ENCODE measurements at regions not wholly inside any gene's neighbourhood (a gene's known extent, or its start where the extent isn't known, plus 50 kb on each side); places are given as distances from the start of the nearest gene placed in this dataset.

DNA sequence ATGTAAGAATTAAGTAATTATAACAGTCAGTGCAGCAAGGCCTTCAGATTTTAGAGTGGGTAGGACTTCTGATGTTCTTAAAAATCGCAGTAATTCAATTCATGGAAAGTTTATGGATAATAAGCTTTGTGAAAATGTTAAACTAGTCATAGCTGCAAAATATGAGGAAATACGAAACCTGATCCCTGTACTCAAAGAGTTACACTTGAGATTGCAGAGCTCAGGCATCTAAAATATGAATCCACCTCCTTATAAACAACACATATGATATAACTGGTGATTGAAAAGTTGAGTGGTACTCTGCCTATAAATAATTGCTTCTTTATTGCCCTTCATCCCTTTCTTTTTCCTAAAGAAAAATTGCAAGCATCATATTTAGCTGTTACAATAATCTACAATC, 473.3 kb downstream of the OTOL1 start:
- no peaks in the 10 kb centered on the region for H3K36me3 ChIP-seq (ENCODE audit: control insufficient read depth in 4 of 4, insufficient read depth in 4 of 4, low read length in 4 of 4)
- H3K9me3 ChIP-seq (ENCODE audit: control insufficient read depth in 4 of 4, insufficient read depth in 3 of 4, low read length in 3 of 4) = peaks cover 0 to 2% (median 0%) of the 10 kb centered on the region in 4 donors
- ATAC-seq (ENCODE audit: insufficient read depth, low FRiP score) (no peak), DNase-seq (peak in 1 of 3 donors; percentile 25)
- H3K27ac ChIP-seq (ENCODE audit: low read depth in 1 of 2, low read length in 1 of 2) = no peak overlapping the region
- no peaks in the 10 kb centered on the region for H3K27me3 ChIP-seq (ENCODE audit: control insufficient read depth in 3 of 3, insufficient read depth in 3 of 3, low read length in 2 of 3)
- H3K4me1 ChIP-seq (ENCODE audit: control insufficient read depth in 5 of 5, insufficient read depth in 5 of 5, low read length in 5 of 5) = no peaks in the 10 kb centered on the region
- H3K4me3 ChIP-seq = no peak overlapping the region
- WGBS, 2 donors = 71 to 89% methylated on average over 2 of the region's 2 CpGs
- TF ChIP-seq, protein P1, sequence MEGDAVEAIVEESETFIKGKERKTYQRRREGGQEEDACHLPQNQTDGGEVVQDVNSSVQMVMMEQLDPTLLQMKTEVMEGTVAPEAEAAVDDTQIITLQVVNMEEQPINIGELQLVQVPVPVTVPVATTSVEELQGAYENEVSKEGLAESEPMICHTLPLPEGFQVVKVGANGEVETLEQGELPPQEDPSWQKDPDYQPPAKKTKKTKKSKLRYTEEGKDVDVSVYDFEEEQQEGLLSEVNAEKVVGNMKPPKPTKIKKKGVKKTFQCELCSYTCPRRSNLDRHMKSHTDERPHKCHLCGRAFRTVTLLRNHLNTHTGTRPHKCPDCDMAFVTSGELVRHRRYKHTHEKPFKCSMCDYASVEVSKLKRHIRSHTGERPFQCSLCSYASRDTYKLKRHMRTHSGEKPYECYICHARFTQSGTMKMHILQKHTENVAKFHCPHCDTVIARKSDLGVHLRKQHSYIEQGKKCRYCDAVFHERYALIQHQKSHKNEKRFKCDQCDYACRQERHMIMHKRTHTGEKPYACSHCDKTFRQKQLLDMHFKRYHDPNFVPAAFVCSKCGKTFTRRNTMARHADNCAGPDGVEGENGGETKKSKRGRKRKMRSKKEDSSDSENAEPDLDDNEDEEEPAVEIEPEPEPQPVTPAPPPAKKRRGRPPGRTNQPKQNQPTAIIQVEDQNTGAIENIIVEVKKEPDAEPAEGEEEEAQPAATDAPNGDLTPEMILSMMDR (IDR thresholded peaks at IDR 0.05; ENCODE audit: control extremely low read depth, extremely low read depth) = no peak
- no peak overlapping the region for H3K9ac ChIP-seq (ENCODE audit: insufficient read depth in 1 of 2, low read length in 2 of 2)

DNA sequence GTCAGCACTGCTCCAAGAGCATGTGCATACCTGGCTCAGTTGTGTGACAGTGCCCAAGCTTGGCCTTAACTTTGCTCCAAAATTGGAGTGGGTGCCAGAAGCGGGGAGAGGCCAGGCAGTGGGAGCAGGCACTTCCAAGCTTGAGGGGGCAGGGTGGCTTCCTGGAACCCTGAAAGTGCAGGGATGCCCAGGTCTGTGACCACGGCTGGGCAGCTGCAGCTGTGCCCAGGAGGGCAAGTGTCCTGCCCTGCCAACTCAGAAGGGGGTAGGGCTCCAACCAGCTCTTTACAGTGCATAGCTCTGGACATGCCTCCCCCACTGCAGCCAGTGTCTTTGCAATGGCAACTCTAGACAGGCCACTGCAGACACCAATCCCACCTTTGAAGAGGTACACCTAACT, 478.6 kb downstream of the OTOL1 start:
- no peak for DNase-seq
- 79 to 85% methylated on average over 2 of the region's 2 CpGs for WGBS, 2 donors

DNA sequence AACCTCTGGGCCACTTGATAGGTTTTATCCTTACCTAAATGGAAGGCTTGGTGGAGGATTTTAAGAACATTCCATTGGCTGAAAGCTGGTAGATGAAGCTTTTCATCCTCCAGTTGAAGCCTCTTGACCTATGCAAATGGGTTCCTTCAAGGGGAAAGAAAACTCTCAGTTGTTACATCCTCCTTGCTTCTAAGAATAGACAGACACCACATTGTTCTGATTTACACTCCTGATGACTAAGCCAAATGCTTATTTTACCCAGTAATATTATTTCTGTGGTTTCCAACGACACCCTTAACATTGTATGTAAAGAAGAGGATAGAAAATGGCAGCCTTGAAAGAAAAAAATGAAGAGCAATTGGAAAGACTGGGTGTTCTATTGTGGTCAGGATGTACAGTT, 480.5 kb downstream of the OTOL1 start:
- ATAC-seq (ENCODE audit: insufficient read depth, low FRiP score) (no peak), DNase-seq (no peak)
- TF ChIP-seq, protein P1 (IDR thresholded peaks at IDR 0.05; ENCODE audit: control extremely low read depth, extremely low read depth) = no peak
- no peak overlapping the region for H3K27ac ChIP-seq (ENCODE audit: low read depth in 1 of 2, low read length in 1 of 2)
- H3K4me3 ChIP-seq = no peak overlapping the region
- WGBS, 2 donors = 53 to 64% methylated on average over 1 of the region's 1 CpG
- H3K4me1 ChIP-seq (ENCODE audit: control insufficient read depth in 5 of 5, insufficient read depth in 5 of 5, low read length in 5 of 5) = no peaks in the 10 kb centered on the region
- no peak overlapping the region for H3K9ac ChIP-seq (ENCODE audit: insufficient read depth in 1 of 2, low read length in 2 of 2)
- H3K9me3 ChIP-seq (ENCODE audit: control insufficient read depth in 4 of 4, insufficient read depth in 3 of 4, low read length in 3 of 4) = peaks cover 0 to 15% (median 0%) of the 10 kb centered on the region in 4 donors
- H3K36me3 ChIP-seq (ENCODE audit: control insufficient read depth in 4 of 4, insufficient read depth in 4 of 4, low read length in 4 of 4) = no peaks in the 10 kb centered on the region
- no peaks in the 10 kb centered on the region for H3K27me3 ChIP-seq (ENCODE audit: control insufficient read depth in 3 of 3, insufficient read depth in 3 of 3, low read length in 2 of 3)

More for the DNA sequence above, 478.6 kb downstream of the OTOL1 start:
- H3K27me3 ChIP-seq (ENCODE audit: control insufficient read depth in 3 of 3, insufficient read depth in 3 of 3, low read length in 2 of 3) = no peaks in the 10 kb centered on the region
- H3K9ac ChIP-seq (ENCODE audit: insufficient read depth in 1 of 2, low read length in 2 of 2) = no peak overlapping the region
- no peak for ATAC-seq (ENCODE audit: insufficient read depth, low FRiP score)
- H3K4me1 ChIP-seq (ENCODE audit: control insufficient read depth in 5 of 5, insufficient read depth in 5 of 5, low read length in 5 of 5) = no peaks in the 10 kb centered on the region
- H3K36me3 ChIP-seq (ENCODE audit: control insufficient read depth in 4 of 4, insufficient read depth in 4 of 4, low read length in 4 of 4) = no peaks in the 10 kb centered on the region
- TF ChIP-seq, protein P1 (IDR thresholded peaks at IDR 0.05; ENCODE audit: control extremely low read depth, extremely low read depth) = no peak
- peaks cover 0 to 15% (median 0%) of the 10 kb centered on the region in 4 donors for H3K9me3 ChIP-seq (ENCODE audit: control insufficient read depth in 4 of 4, insufficient read depth in 3 of 4, low read length in 3 of 4)
- no peak overlapping the region for H3K27ac ChIP-seq (ENCODE audit: low read depth in 1 of 2, low read length in 1 of 2)
- H3K4me3 ChIP-seq = no peak overlapping the region

DNA sequence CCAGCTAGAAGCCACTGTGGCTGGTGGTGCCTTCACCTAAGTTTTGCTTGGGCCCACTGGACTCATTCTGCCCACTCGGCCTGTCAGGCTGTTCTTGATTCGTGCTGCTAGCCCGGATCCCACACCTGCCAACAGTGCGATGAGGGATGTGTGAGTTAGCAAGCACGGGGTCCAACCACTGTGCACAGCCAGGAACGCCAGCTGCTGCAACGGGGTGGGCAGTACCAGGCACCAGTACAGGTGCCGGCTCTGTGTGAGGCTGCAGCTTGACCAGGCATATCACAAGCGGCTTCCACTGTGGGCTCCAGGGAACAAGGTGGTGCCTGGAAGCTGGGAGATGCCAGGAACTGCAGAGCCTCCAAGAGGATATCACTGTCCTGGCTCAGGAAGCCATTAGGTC, 481.2 kb downstream of the OTOL1 start:
- H3K4me1 ChIP-seq (ENCODE audit: control insufficient read depth in 5 of 5, insufficient read depth in 5 of 5, low read length in 5 of 5) = no peaks in the 10 kb centered on the region
- TF ChIP-seq, protein P1 (IDR thresholded peaks at IDR 0.05; ENCODE audit: control extremely low read depth, extremely low read depth) = no peak
- peaks cover 0 to 15% (median 0%) of the 10 kb centered on the region in 4 donors for H3K9me3 ChIP-seq (ENCODE audit: control insufficient read depth in 4 of 4, insufficient read depth in 3 of 4, low read length in 3 of 4)
- no peak overlapping the region for H3K4me3 ChIP-seq
- H3K27ac ChIP-seq (ENCODE audit: low read depth in 1 of 2, low read length in 1 of 2) = no peak overlapping the region
- WGBS, 2 donors = 92% methylated on average over 9 of the region's 9 CpGs
- no peak for DNase-seq
- H3K36me3 ChIP-seq (ENCODE audit: control insufficient read depth in 4 of 4, insufficient read depth in 4 of 4, low read length in 4 of 4) = no peaks in the 10 kb centered on the region
- H3K9ac ChIP-seq (ENCODE audit: insufficient read depth in 1 of 2, low read length in 2 of 2) = no peak overlapping the region
- no peaks in the 10 kb centered on the region for H3K27me3 ChIP-seq (ENCODE audit: control insufficient read depth in 3 of 3, insufficient read depth in 3 of 3, low read length in 2 of 3)
- no peak for ATAC-seq (ENCODE audit: insufficient read depth, low FRiP score)
